SH-SY5Y (cell line): ENCODE measurements at regions not wholly inside any gene's neighbourhood (a gene's known extent, or its start where the extent isn't known, plus 50 kb on each side); places are given as distances from the start of the nearest gene placed in this dataset.

ENCODE experiments used
- GATA2 ChIP-seq: IDR thresholded peaks from 2 replicates; pipeline ENCODE4 v1.6.1; 2011; ENCODE audit warnings: mild to moderate bottlenecking, low read depth, low read length
- GATA3 ChIP-seq: IDR thresholded peaks from 2 replicates; pipeline ENCODE4 v1.6.1; 2011; ENCODE audit warnings: low read depth, mild to moderate bottlenecking, low read length, moderate library complexity

GRCh38 chr3:13251166-13251903, 168.8 kb downstream of the NUP210 start:
- no peak for TF ChIP-seq GATA2
- no peak for TF ChIP-seq GATA3
